HepG2 (cell line): ENCODE measurements at regions not wholly inside any gene's neighbourhood (a gene's known extent, or its start where the extent isn't known, plus 50 kb on each side); places are given as distances from the start of the nearest gene placed in this dataset.
A peak's percentile ranks its signal among the peaks of the same experiment; 100 is the strongest.

Experiments
- ATAD3A ChIP-seq: sonication (generic); formaldehyde crosslinking; IDR thresholded peaks from 2 replicates; pipeline ENCODE4 v1.4.0; 2020; ENCODE audit warnings: missing genetic modification reagents
- BHLHE40 ChIP-seq: IDR thresholded peaks from 2 replicates; pipeline ENCODE4 v1.6.1; 2011; ENCODE audit warnings: low read length, improper control_type of control experiment
- FLYWCH1 ChIP-seq: sonication (generic); formaldehyde crosslinking; IDR thresholded peaks from 2 replicates; pipeline ENCODE4 v1.8.1; 2023; ENCODE audit warnings: mild to moderate bottlenecking, missing genetic modification reagents
- FOXO4 ChIP-seq: sonication (generic); formaldehyde crosslinking; conservative IDR thresholded peaks from 2 replicates; pipeline ENCODE4 v1.8.1; 2023; ENCODE audit warnings: missing genetic modification reagents
- HMGXB4 ChIP-seq, 2 experiments: sonication (generic) in 1 of 2; formaldehyde crosslinking in 1 of 2; IDR thresholded peaks; 2 replicates each; pipeline versions ENCODE4 v1.4.0 to v1.6.1; 2018 to 2020; ENCODE audit warnings: missing genetic modification reagents in 2 of 2, borderline replicate concordance in 1 of 2, low read depth in 1 of 2, mild to moderate bottlenecking in 1 of 2, missing biosample characterization in 1 of 2
- IKZF4 ChIP-seq: sonication (generic); formaldehyde crosslinking; IDR thresholded peaks from 2 replicates; pipeline ENCODE4 v1.5.1; 2020; ENCODE audit warnings: borderline replicate concordance, mild to moderate bottlenecking, low read depth, missing genetic modification reagents; ENCODE audit errors: not compliant biosample characterization
- PAWR ChIP-seq: sonication (generic); formaldehyde crosslinking; IDR thresholded peaks from 2 replicates; pipeline ENCODE4 v1.4.0; 2020; ENCODE audit warnings: missing genetic modification reagents, mild to moderate bottlenecking, borderline replicate concordance
- PITX1 ChIP-seq: sonication (generic); formaldehyde crosslinking; IDR thresholded peaks from 2 replicates; pipeline ENCODE4 v1.5.1; 2020; ENCODE audit warnings: mild to moderate bottlenecking, missing genetic modification reagents
- PPARG ChIP-seq: conservative IDR thresholded peaks from 2 replicates; pipeline ENCODE4 v1.6.1; 2016; ENCODE audit warnings: missing biosample characterization, missing genetic modification reagents
- RERE ChIP-seq: IDR thresholded peaks from 2 replicates; pipeline ENCODE4 v1.6.1; 2016; ENCODE audit warnings: low read depth, missing genetic modification reagents, missing compliant biosample characterization
- TAF1 ChIP-seq: sonication (generic); formaldehyde crosslinking; IDR thresholded peaks from 2 replicates; pipeline ENCODE4 v1.4.0; 2020; ENCODE audit warnings: missing genetic modification reagents
- ZBTB8A ChIP-seq: sonication (generic); formaldehyde crosslinking; IDR thresholded peaks from 2 replicates; pipeline ENCODE4 v1.4.0; 2020; ENCODE audit warnings: mild to moderate bottlenecking, low read depth, missing genetic modification reagents, borderline replicate concordance
- ZNF335 ChIP-seq: sonication (generic); formaldehyde crosslinking; IDR thresholded peaks from 2 replicates; pipeline ENCODE4 v1.4.0; 2020; ENCODE audit warnings: missing genetic modification reagents
- ZNF546 ChIP-seq: sonication (generic); formaldehyde crosslinking; conservative IDR thresholded peaks from 2 replicates; pipeline ENCODE4 v1.8.1; 2023; ENCODE audit warnings: mild to moderate bottlenecking, missing genetic modification reagents
- TF ChIP-seq, protein P1 (sequence below): sonication (generic); formaldehyde crosslinking; IDR thresholded peaks from 2 replicates; pipeline ENCODE4 v1.4.0; 2020; ENCODE audit warnings: missing genetic modification reagents
- TF ChIP-seq, protein P2 (sequence below): sonication (generic); formaldehyde crosslinking; IDR thresholded peaks from 2 replicates; pipeline ENCODE4 v1.4.0; 2020; ENCODE audit warnings: low read depth, mild to moderate bottlenecking, missing genetic modification reagents

DNA sequence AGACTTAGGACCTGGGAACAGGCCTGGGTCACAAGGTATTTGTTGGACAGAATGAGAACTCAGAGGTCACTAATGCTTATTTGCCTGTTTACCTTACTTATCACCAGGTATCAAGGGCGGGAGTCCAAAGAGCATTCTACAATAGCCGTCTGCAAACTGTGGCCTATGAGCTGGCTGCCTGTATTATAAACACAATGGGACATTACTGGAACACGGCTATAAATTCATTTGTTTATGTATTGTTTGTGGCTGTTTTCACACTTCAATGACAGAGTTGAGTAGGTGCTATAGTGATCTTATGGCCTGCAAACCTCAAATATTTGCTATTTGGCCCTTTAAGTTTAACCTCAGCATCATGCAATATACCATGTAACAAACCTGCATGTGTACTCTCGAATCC, 76.6 kb upstream of the ASTN2 start (continued):
- TF ChIP-seq RERE (CRISPR knock-in tag) (peak; percentile 75; the same call in 1 of the 2 replicates), BHLHE40 (no peak), HMGXB4 (CRISPR knock-in tag; IDR thresholded peaks at IDR 0.05; ENCODE audit: borderline replicate concordance in 1 of 2, low read depth in 1 of 2) (no peak), PITX1 (CRISPR knock-in tag) (peak; percentile 90), ZBTB8A (CRISPR knock-in tag) (no peak), PAWR (no peak), TAF1 (CRISPR knock-in tag) (no peak), FOXO4 (CRISPR knock-in tag) (no peak), FLYWCH1 (CRISPR knock-in tag) (no peak), IKZF4 (CRISPR knock-in tag) (no peak), ZNF335 (CRISPR knock-in tag) (no peak), PPARG (CRISPR knock-in tag) (0 out of 2 replicates have a peak, but pooled peaks have one; percentile 39), ATAD3A (no peak), ZNF546 (no peak)
- TF ChIP-seq, protein P1, sequence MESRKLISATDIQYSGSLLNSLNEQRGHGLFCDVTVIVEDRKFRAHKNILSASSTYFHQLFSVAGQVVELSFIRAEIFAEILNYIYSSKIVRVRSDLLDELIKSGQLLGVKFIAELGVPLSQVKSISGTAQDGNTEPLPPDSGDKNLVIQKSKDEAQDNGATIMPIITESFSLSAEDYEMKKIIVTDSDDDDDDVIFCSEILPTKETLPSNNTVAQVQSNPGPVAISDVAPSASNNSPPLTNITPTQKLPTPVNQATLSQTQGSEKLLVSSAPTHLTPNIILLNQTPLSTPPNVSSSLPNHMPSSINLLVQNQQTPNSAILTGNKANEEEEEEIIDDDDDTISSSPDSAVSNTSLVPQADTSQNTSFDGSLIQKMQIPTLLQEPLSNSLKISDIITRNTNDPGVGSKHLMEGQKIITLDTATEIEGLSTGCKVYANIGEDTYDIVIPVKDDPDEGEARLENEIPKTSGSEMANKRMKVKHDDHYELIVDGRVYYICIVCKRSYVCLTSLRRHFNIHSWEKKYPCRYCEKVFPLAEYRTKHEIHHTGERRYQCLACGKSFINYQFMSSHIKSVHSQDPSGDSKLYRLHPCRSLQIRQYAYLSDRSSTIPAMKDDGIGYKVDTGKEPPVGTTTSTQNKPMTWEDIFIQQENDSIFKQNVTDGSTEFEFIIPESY (CRISPR knock-in tag), result no peak
- TF ChIP-seq, protein P2, sequence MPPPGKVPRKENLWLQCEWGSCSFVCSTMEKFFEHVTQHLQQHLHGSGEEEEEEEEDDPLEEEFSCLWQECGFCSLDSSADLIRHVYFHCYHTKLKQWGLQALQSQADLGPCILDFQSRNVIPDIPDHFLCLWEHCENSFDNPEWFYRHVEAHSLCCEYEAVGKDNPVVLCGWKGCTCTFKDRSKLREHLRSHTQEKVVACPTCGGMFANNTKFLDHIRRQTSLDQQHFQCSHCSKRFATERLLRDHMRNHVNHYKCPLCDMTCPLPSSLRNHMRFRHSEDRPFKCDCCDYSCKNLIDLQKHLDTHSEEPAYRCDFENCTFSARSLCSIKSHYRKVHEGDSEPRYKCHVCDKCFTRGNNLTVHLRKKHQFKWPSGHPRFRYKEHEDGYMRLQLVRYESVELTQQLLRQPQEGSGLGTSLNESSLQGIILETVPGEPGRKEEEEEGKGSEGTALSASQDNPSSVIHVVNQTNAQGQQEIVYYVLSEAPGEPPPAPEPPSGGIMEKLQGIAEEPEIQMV, result no peak
